CD4-positive, CD25-positive, alpha-beta regulatory T cell (primary cell): ENCODE measurements at regions not wholly inside any gene's neighbourhood (a gene's known extent, or its start where the extent isn't known, plus 50 kb on each side); places are given as distances from the start of the nearest gene placed in this dataset.

Source experiments
- ATAC-seq, 2 donors: fragments of 150-1000 bp; cut with Tn5 transposase; one replicate each; pipeline ENCODE4 v1.10.0; 2021; ENCODE audit warnings: low read depth in 2 of 2, moderate number of reproducible peaks in 2 of 2, moderate library complexity in 1 of 2
- DNase-seq, 3 donors: peaks; one replicate each; pipeline versions ENCODE4 v3.0.0 to v3.0.0-alpha.2; 2012 to 2022; ENCODE audit warnings: mixed read lengths in 1 of 3
- H3K27ac ChIP-seq: one replicate; pipeline ENCODE4 v1.7.0; 2013; ENCODE audit warnings: mild to moderate bottlenecking, low read length; ENCODE audit not compliant: insufficient read depth, poor library complexity, severe bottlenecking
- H3K27me3 ChIP-seq: one replicate; pipeline ENCODE4 v1.7.0; 2013; ENCODE audit warnings: low read length; ENCODE audit not compliant: control insufficient read depth, insufficient read depth
- H3K36me3 ChIP-seq: one replicate; pipeline ENCODE4 v1.7.0; 2013; ENCODE audit warnings: mild to moderate bottlenecking, low read length, moderate library complexity; ENCODE audit not compliant: control insufficient read depth, insufficient read depth
- H3K4me1 ChIP-seq: 2 replicates; pipeline ENCODE4 v1.7.0; 2013; ENCODE audit warnings: mild to moderate bottlenecking, low read length; ENCODE audit not compliant: insufficient read depth, control insufficient read depth, poor library complexity, severe bottlenecking
- H3K4me3 ChIP-seq: one replicate; pipeline ENCODE4 v1.7.0; 2013; ENCODE audit warnings: low read depth, mild to moderate bottlenecking, low read length, moderate library complexity
- H3K9me3 ChIP-seq, 2 experiments: 1 replicate in 1 of 2; 2 replicates in 1 of 2; pipeline ENCODE4 v1.7.0; 2013; ENCODE audit warnings: low read length in 2 of 2, mild to moderate bottlenecking in 1 of 2, moderate library complexity in 1 of 2; ENCODE audit not compliant: control insufficient read depth in 2 of 2
- H3K27ac Mint-ChIP-seq, 3 donors: one replicate each; pipeline ENCODE4 v1.8.0; 2020 to 2022; ENCODE audit warnings: mild to moderate bottlenecking in 3 of 3, mixed read lengths in 3 of 3, moderate library complexity in 2 of 3
- H3K27me3 Mint-ChIP-seq: one replicate; pipeline ENCODE4 v1.8.0; 2022; ENCODE audit warnings: mild to moderate bottlenecking, mixed read lengths
- H3K36me3 Mint-ChIP-seq: one replicate; pipeline ENCODE4 v1.8.0; 2020; ENCODE audit warnings: mixed read lengths
- H3K4me1 Mint-ChIP-seq, 4 donors: one replicate each; pipeline ENCODE4 v1.8.0; 2020 to 2022; ENCODE audit warnings: mixed read lengths in 4 of 4, mild to moderate bottlenecking in 1 of 4
- H3K4me3 Mint-ChIP-seq, 4 donors: one replicate each; pipeline ENCODE4 v1.8.0; 2020 to 2022; ENCODE audit warnings: mild to moderate bottlenecking in 4 of 4, mixed read lengths in 4 of 4, moderate library complexity in 3 of 4
- H3K9me3 Mint-ChIP-seq, 7 donors: one replicate each; pipeline ENCODE4 v1.8.0; 2020 to 2022; ENCODE audit warnings: mixed read lengths in 7 of 7, mild to moderate bottlenecking in 3 of 7, moderate library complexity in 2 of 7

DNA sequence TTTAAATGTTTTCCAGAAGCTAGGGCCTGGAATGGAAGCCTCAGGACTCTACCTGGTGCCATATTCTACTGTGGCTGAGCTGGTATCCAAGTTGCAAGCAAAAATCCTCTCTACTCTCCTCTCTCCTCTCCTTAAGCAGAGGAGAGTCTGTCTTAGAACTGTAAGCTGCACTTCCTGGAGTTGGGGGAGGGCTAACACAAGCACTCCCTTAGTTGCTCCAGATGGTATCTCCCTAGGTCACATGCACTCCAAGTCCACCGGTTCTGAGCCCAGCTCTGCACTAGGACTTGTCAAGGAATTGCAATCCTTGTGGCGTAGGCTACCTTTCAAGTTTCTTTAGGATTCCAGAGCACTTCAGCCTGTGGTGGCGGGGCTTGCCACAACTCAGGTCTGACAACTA lies 513.9 kb upstream of the RGMB start:
- H3K27me3 Mint-ChIP-seq: no peaks in the 10 kb centered on the region
- Histone ChIP-seq H3K4me3 (no peak overlapping the region), H3K27ac (no peak overlapping the region), H3K9me3 (no peaks in the 10 kb centered on the region), H3K4me1 (no peaks in the 10 kb centered on the region), H3K36me3 (no peaks in the 10 kb centered on the region), H3K27me3 (no peaks in the 10 kb centered on the region)
- no peak overlapping the region for H3K4me3 Mint-ChIP-seq
- H3K9me3 Mint-ChIP-seq: peaks cover 0 to 2% (median 0%) of the 10 kb centered on the region in 7 donors
- ATAC-seq: no peak
- H3K36me3 Mint-ChIP-seq: no peaks in the 10 kb centered on the region
- no peak overlapping the region for H3K27ac Mint-ChIP-seq
- no peak for DNase-seq
- no peaks in the 10 kb centered on the region for H3K4me1 Mint-ChIP-seq

DNA sequence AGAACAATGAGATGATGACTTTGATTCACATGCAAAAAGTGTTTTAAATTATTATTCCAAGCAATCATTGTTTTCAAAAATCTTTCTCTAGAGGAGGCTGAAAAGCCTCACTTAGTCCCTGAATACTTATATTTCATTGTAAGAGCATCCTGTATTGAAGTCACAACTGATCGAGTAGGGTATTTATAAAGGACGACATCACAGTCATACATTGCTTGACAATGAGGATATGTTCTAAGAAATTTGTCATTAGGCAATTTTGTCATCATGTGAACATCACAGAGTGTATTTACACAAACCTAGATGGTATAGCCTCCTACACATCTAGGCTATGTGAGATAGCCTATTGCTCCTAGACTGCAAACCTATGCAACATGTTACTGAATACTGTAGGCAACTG lies 510.4 kb upstream of the RGMB start:
- no peaks in the 10 kb centered on the region for H3K4me1 Mint-ChIP-seq
- no peak overlapping the region for H3K4me3 ChIP-seq
- ATAC-seq (no peak), DNase-seq (no peak)
- H3K27me3 ChIP-seq: no peaks in the 10 kb centered on the region
- no peaks in the 10 kb centered on the region for H3K27me3 Mint-ChIP-seq
- no peaks in the 10 kb centered on the region for H3K4me1 ChIP-seq
- H3K9me3 ChIP-seq: no peaks in the 10 kb centered on the region
- H3K27ac Mint-ChIP-seq: no peak overlapping the region
- H3K27ac ChIP-seq: no peak overlapping the region
- H3K36me3 ChIP-seq: no peaks in the 10 kb centered on the region
- peaks cover 0 to 2% (median 1%) of the 10 kb centered on the region in 7 donors for H3K9me3 Mint-ChIP-seq
- H3K4me3 Mint-ChIP-seq: no peak overlapping the region
- H3K36me3 Mint-ChIP-seq: no peaks in the 10 kb centered on the region

DNA sequence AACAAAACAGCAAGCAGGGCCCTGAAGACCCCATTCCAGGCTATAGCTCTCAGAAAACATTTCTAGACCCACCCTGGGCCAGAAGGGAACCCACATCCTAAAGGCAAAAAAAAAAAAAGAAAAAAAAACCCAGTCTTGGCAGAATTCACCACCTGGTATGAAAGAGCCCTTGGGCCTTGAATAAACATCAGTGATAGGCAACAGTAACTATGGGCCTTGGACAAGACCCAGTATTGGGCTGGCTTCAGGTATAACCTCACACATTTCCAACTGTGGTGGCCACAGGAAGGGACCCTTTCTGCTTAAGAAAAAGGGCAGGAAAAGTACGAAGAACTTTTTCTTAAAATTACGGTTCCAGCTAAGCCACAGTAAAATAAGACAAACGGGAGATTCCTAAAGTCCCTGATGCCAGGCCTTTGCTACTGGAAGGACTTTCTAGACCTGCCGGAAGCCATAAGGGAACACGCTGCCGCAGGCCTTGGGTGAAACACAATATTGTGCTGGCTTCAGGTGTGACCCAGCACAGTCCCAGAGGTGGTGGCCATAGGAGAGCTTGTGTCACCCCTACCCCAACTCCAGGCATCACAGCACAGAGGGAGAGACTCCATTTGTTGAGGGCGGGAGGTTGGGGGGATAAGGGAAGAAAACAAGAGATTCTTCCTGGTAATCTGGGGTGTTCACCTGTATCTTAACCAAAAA lies 505.2 kb upstream of the RGMB start:
- Mint-ChIP-seq H3K27me3 (no peaks in the 10 kb centered on the region), H3K4me3 (no peak overlapping the region), H3K4me1 (no peaks in the 10 kb centered on the region), H3K9me3 (peaks cover 0 to 19% (median 1%) of the 10 kb centered on the region in 7 donors), H3K36me3 (no peaks in the 10 kb centered on the region), H3K27ac (no peak overlapping the region)
- ATAC-seq: no peak
- H3K4me3 ChIP-seq: no peak overlapping the region
- DNase-seq: no peak
- H3K4me1 ChIP-seq: no peaks in the 10 kb centered on the region
- H3K27ac ChIP-seq: no peak overlapping the region
- no peaks in the 10 kb centered on the region for H3K36me3 ChIP-seq
- no peaks in the 10 kb centered on the region for H3K9me3 ChIP-seq
- H3K27me3 ChIP-seq: no peaks in the 10 kb centered on the region

DNA sequence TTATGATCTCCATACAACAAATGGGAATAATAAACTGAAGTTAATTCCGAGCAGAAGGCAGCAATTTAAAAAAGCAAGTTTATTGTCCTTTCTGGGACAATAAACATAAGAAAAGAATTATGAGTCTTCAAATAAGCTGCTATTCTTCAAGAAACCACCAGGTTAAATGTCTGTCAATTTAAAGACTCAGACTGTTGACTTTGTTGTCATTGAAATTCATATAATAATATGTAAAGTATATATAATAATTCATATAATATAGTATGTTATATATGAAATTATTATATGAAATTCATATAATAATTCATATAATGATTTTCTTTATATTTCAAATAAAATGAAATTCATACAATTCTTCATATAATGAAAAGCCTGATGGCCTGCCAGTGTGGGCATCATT lies 497.5 kb upstream of the RGMB start:
- H3K4me1 Mint-ChIP-seq: no peaks in the 10 kb centered on the region
- H3K4me3 Mint-ChIP-seq: no peak overlapping the region
- no peak overlapping the region for H3K27ac Mint-ChIP-seq
- H3K27me3 ChIP-seq: no peaks in the 10 kb centered on the region
- H3K36me3 Mint-ChIP-seq: no peaks in the 10 kb centered on the region
- no peak for DNase-seq
- peaks cover 0 to 5% (median 0%) of the 10 kb centered on the region in 7 donors for H3K9me3 Mint-ChIP-seq
- H3K27ac ChIP-seq: no peak overlapping the region
- no peak for ATAC-seq
- no peaks in the 10 kb centered on the region for H3K9me3 ChIP-seq
- no peaks in the 10 kb centered on the region for H3K4me1 ChIP-seq
- H3K4me3 ChIP-seq: no peak overlapping the region
- no peaks in the 10 kb centered on the region for H3K27me3 Mint-ChIP-seq
- no peaks in the 10 kb centered on the region for H3K36me3 ChIP-seq

DNA sequence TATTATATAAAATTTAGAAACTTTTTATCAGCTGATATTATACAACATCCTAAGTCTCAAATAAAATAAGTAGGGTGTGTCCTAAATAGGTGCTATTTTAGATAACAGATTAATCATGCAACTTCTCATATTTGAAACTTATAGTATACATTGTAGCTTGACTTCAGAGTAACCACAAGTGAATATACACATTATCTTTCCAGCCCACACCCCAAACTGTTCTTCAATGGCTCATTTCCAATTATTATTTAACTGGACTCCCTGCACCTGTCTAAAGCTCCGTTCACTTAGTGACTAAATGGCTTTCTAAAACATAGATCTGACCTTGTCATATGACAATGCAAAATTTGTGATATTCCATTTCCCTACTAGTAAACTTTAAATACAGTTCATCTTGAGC lies 490.9 kb upstream of the RGMB start:
- H3K4me1 ChIP-seq: no peaks in the 10 kb centered on the region
- DNase-seq (no peak), ATAC-seq (no peak)
- no peaks in the 10 kb centered on the region for H3K36me3 ChIP-seq
- H3K27ac ChIP-seq: no peak overlapping the region
- no peaks in the 10 kb centered on the region for H3K27me3 ChIP-seq
- no peaks in the 10 kb centered on the region for H3K9me3 ChIP-seq
- no peaks in the 10 kb centered on the region for H3K36me3 Mint-ChIP-seq
- peaks cover 0 to 5% (median 0%) of the 10 kb centered on the region in 7 donors for H3K9me3 Mint-ChIP-seq
- no peak overlapping the region for H3K27ac Mint-ChIP-seq
- H3K4me3 ChIP-seq: no peak overlapping the region
- H3K27me3 Mint-ChIP-seq: no peaks in the 10 kb centered on the region
- no peaks in the 10 kb centered on the region for H3K4me1 Mint-ChIP-seq
- no peak overlapping the region for H3K4me3 Mint-ChIP-seq

DNA sequence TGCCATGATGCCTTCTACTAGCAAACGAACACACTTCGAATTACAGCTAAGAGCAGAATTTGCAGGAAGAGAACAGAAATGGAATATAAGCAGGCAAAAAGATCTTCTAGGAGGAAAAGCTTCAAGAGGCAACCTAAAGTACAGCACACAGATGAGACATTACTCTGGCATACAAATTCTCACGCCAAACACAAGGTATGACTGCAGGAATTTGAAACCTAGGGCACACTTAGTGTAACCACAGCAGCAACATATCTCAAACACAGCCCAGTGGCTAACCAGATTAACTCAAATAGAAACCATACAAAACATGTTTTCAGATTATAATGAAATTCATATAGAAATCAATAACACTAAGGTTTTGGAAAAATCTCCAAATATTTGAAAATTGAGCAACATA lies 481.0 kb upstream of the RGMB start:
- no peaks in the 10 kb centered on the region for H3K9me3 ChIP-seq
- H3K27ac ChIP-seq: no peak overlapping the region
- no peak overlapping the region for H3K27ac Mint-ChIP-seq
- H3K4me3 ChIP-seq: no peak overlapping the region
- no peak overlapping the region for H3K4me3 Mint-ChIP-seq
- no peaks in the 10 kb centered on the region for H3K4me1 Mint-ChIP-seq
- H3K36me3 ChIP-seq: no peaks in the 10 kb centered on the region
- no peaks in the 10 kb centered on the region for H3K4me1 ChIP-seq
- H3K9me3 Mint-ChIP-seq: no peaks in the 10 kb centered on the region
- no peaks in the 10 kb centered on the region for H3K27me3 ChIP-seq
- DNase-seq: no peak
- H3K27me3 Mint-ChIP-seq: peaks cover 5% of the 10 kb centered on the region
- no peaks in the 10 kb centered on the region for H3K36me3 Mint-ChIP-seq
- ATAC-seq: no peak

DNA sequence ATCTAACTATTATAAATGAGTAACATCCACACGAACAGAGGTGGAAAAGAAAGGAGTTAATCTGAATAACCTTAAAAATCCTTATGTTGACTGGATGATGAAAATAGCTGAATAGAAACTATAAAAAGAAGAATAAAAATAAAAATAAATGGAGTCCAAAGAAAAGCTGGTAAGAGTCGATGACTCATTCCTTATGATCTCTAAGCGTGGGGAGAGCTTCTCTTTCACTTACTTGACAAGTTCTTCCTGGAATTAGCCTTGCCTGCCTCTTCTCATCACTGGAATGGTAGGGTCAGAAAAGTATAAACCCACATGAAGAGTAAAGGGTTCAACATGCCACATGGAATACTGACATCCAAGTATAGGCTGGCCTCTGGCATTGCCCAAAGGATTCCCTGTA lies 477.0 kb upstream of the RGMB start:
- no peaks in the 10 kb centered on the region for H3K9me3 Mint-ChIP-seq
- H3K4me3 Mint-ChIP-seq: no peak overlapping the region
- Histone ChIP-seq H3K4me1 (no peaks in the 10 kb centered on the region), H3K4me3 (no peak overlapping the region), H3K9me3 (no peaks in the 10 kb centered on the region), H3K27ac (no peak overlapping the region), H3K27me3 (no peaks in the 10 kb centered on the region), H3K36me3 (no peaks in the 10 kb centered on the region)
- no peak overlapping the region for H3K27ac Mint-ChIP-seq
- H3K27me3 Mint-ChIP-seq: peaks cover 5% of the 10 kb centered on the region
- ATAC-seq (no peak), DNase-seq (no peak)
- H3K36me3 Mint-ChIP-seq: no peaks in the 10 kb centered on the region
- no peaks in the 10 kb centered on the region for H3K4me1 Mint-ChIP-seq

DNA sequence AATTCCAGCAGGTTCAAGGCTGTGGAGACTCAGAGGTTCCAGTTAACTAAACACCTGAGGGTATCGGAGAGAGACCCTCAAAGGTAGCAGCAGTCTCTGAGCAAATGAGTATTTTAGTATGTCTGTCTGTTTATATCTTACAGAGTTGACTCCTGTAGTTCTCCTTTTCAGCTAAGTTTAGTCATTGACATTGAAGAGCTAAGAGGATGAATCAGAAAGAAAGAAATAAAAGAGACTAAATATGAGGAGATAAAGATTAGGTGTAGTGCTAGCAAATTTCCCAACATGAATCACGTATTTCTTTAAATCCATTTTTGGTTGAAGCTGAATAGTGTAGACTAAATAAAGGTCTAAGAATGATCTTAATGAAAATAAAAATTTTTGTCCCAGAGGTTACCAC lies 474.0 kb upstream of the RGMB start:
- peaks cover 5% of the 10 kb centered on the region for H3K27me3 Mint-ChIP-seq
- no peak overlapping the region for H3K27ac Mint-ChIP-seq
- H3K9me3 Mint-ChIP-seq: peaks cover 0 to 1% (median 0%) of the 10 kb centered on the region in 7 donors
- no peak overlapping the region for H3K4me3 ChIP-seq
- no peak for DNase-seq
- H3K36me3 ChIP-seq: no peaks in the 10 kb centered on the region
- H3K4me3 Mint-ChIP-seq: no peak overlapping the region
- H3K36me3 Mint-ChIP-seq: no peaks in the 10 kb centered on the region
- H3K27ac ChIP-seq: no peak overlapping the region
- no peaks in the 10 kb centered on the region for H3K27me3 ChIP-seq
- no peaks in the 10 kb centered on the region for H3K4me1 ChIP-seq
- H3K4me1 Mint-ChIP-seq: no peaks in the 10 kb centered on the region
- no peaks in the 10 kb centered on the region for H3K9me3 ChIP-seq
- ATAC-seq: no peak
